Spleen (tissue), 7 donors: ENCODE measurements at regions not wholly inside any gene's neighbourhood (a gene's known extent, or its start where the extent isn't known, plus 50 kb on each side); places are given as distances from the start of the nearest gene placed in this dataset.

Experiments used
- POLR2A ChIP-seq, 3 donors: fragments of 450-650 bp; IDR thresholded peaks; one replicate each; pipeline ENCODE4 v1.5.1; 2017; ENCODE audit warnings: antibody characterized with exemption in 3 of 3, mild to moderate bottlenecking in 1 of 3
- POLR2AphosphoS5 ChIP-seq, 3 donors: sonication (generic); formaldehyde crosslinking; IDR thresholded peaks; one replicate each; pipeline ENCODE4 v1.5.1; 2017; ENCODE audit warnings: antibody characterized with exemption in 3 of 3
- TF ChIP-seq, protein P1 (sequence below), 11 experiments: fragments of 200-600 bp in 7 of 11; fragments of 450-650 bp in 4 of 11; sonication (generic) in 4 of 11; IDR thresholded peaks in 8 of 11; conservative IDR thresholded peaks in 3 of 11; 1 replicate in 7 of 11; 2 replicates in 4 of 11; pipeline versions ENCODE4 v1.4.0 to v1.8.0; 2016 to 2021; ENCODE audit warnings: antibody characterized with exemption in 11 of 11, inconsistent platforms in 4 of 11, mild to moderate bottlenecking in 1 of 11
- donor health status: DM: no; HTN: no; CAD: no; lungs with moderate emphysema.
- donor health status: DM: no; HTN: no; CAD: no.
- donor health status: DM: no; HTN: no; CAD: no.

- TF ChIP-seq, protein P1, sequence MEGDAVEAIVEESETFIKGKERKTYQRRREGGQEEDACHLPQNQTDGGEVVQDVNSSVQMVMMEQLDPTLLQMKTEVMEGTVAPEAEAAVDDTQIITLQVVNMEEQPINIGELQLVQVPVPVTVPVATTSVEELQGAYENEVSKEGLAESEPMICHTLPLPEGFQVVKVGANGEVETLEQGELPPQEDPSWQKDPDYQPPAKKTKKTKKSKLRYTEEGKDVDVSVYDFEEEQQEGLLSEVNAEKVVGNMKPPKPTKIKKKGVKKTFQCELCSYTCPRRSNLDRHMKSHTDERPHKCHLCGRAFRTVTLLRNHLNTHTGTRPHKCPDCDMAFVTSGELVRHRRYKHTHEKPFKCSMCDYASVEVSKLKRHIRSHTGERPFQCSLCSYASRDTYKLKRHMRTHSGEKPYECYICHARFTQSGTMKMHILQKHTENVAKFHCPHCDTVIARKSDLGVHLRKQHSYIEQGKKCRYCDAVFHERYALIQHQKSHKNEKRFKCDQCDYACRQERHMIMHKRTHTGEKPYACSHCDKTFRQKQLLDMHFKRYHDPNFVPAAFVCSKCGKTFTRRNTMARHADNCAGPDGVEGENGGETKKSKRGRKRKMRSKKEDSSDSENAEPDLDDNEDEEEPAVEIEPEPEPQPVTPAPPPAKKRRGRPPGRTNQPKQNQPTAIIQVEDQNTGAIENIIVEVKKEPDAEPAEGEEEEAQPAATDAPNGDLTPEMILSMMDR (IDR thresholded peaks at IDR 0.05 in 8 of 11, conservative IDR thresholded peaks at IDR 0.05 in 3 of 11) = no peak
- TF ChIP-seq POLR2AphosphoS5 (IDR thresholded peaks at IDR 0.05) (no peak), POLR2A (IDR thresholded peaks at IDR 0.05) (no peak)
Observed at GRCh38 chr6:112690497-112691202, 343.5 kb downstream of the RFPL4B start.
